ENCODE measurements at regions not wholly inside any gene's neighbourhood (a gene's known extent, or its start where the extent isn't known, plus 50 kb on each side); places are given as distances from the start of the nearest gene placed in this dataset.

DNA sequence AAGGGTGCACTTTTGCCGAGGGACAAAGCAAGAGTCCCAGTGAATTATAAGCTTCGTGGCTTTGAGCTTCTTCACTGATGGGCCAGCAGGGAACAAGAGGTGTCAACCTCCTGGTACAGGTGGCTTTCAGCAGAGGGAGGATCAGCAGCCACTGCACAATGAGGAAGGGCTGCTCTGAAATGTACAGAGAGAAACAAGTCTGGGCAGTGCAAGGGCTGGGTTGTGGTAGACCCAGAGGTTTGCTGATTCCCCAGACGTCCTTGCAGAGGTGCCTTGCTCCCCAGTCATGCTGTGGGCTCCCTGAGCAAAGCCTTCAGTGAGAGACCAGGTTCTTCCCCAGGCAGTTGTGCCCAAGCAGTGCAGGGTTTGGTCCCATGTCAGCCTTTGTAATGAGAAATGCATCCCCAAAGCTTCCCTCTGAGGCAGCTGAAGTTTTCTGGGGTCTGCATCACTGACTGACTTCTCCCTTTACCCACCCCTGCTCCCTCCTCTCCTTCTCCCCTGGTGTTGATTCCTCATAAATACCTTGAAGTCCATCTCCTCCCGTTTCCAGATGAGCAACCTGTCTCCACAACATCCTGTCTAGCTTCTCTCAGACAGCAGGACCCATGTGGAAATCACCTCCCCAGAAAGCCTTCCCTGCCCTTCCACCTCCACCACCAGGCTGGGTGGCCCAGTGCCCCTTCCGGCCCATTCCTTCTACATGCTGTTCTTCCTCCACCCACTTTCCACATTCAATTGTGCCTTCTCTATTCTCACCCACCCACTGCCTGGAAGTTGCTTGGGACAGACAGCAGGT is 599.6 kb upstream of the ADAMTS16 start:
- TF ChIP-seq CTCF (IDR thresholded peaks at IDR 0.05), result no peak
- no peak for TF ChIP-seq EP300 (IDR thresholded peaks at IDR 0.05)
- TF ChIP-seq POLR2A (IDR thresholded peaks at IDR 0.05), result no peak
